Activated CD8-positive, alpha-beta T cell treated with anti-CD3 and anti-CD28 coated beads for 36 hours (primary cell): ENCODE measurements at regions not wholly inside any gene's neighbourhood (a gene's known extent, or its start where the extent isn't known, plus 50 kb on each side); places are given as distances from the start of the nearest gene placed in this dataset.
"Not testable (repeated sequence)": the region's sequence is repeated elsewhere in the genome, so short reads cannot be mapped to it uniquely, and the experiment has no call there.

Source experiments
- ATAC-seq: fragments of 200-7000 bp; cut with Tn5 transposase; one replicate; pipeline ENCODE4 v1.10.0; 2021; ENCODE audit warnings: mild to moderate bottlenecking, moderate library complexity
- CTCF ChIA-PET: fragments of 350-600 bp; sonication (Branson Sonifier 250); formaldehyde crosslinking; loops from one replicate; lab custom pipeline; 2021; ENCODE audit warnings: antibody characterized with exemption; lab: Charles Lee
- POLR2A ChIA-PET: fragments of 350-600 bp; sonication (Branson Sonifier 250); formaldehyde crosslinking; loops from one replicate; lab custom pipeline; 2021; ENCODE audit warnings: antibody characterized with exemption; lab: Charles Lee
- DNase-seq: peaks from one replicate; pipeline ENCODE4 v3.0.0-alpha.2; 2020
- H3K27ac Mint-ChIP-seq: one replicate; pipeline ENCODE4 v1.8.0; 2021; ENCODE audit warnings: mild to moderate bottlenecking, mixed read lengths
- H3K27me3 Mint-ChIP-seq: one replicate; pipeline ENCODE4 v1.8.0; 2021; ENCODE audit warnings: mixed read lengths
- H3K36me3 Mint-ChIP-seq: one replicate; pipeline ENCODE4 v1.8.0; 2021; ENCODE audit warnings: low read depth, mixed read lengths
- H3K4me1 Mint-ChIP-seq: one replicate; pipeline ENCODE4 v1.8.0; 2021; ENCODE audit warnings: low read depth, mixed read lengths
- H3K4me3 Mint-ChIP-seq: one replicate; pipeline ENCODE4 v1.8.0; 2021; ENCODE audit warnings: mild to moderate bottlenecking, moderate library complexity, mixed read lengths
- H3K9me3 Mint-ChIP-seq: one replicate; pipeline ENCODE4 v1.8.0; 2021; ENCODE audit warnings: mixed read lengths
- CTCF ChIP-seq: fragments of 200-600 bp; IDR thresholded peaks from one replicate; pipeline ENCODE4 v1.8.0; 2022; ENCODE audit warnings: antibody characterized with exemption, mild to moderate bottlenecking
- intact Hi-C: fragments of 100-400 bp; cut with micrococcal nuclease; formaldehyde crosslinking; loops from one replicate; pipeline ENCODE4 v1.10.0; 2022

- no peak for TF ChIP-seq CTCF
- no peak overlapping the region for H3K4me3 Mint-ChIP-seq
- H3K27me3 Mint-ChIP-seq: peaks cover 3% of the 10 kb centered on the region
- no peak for ATAC-seq
- CTCF ChIA-PET: no interaction called here
- peaks cover 1% of the 10 kb centered on the region for H3K9me3 Mint-ChIP-seq
- DNase-seq: no peak
- intact Hi-C loops: no loop called here
- H3K36me3 Mint-ChIP-seq: no peaks in the 10 kb centered on the region
- no peaks in the 10 kb centered on the region for H3K4me1 Mint-ChIP-seq
- POLR2A ChIA-PET: no interaction called here
- no peak overlapping the region for H3K27ac Mint-ChIP-seq
These were observed 402.4 kb upstream of the IRX2 start for GRCh38 chr5:3153906-3154305.

DNA sequence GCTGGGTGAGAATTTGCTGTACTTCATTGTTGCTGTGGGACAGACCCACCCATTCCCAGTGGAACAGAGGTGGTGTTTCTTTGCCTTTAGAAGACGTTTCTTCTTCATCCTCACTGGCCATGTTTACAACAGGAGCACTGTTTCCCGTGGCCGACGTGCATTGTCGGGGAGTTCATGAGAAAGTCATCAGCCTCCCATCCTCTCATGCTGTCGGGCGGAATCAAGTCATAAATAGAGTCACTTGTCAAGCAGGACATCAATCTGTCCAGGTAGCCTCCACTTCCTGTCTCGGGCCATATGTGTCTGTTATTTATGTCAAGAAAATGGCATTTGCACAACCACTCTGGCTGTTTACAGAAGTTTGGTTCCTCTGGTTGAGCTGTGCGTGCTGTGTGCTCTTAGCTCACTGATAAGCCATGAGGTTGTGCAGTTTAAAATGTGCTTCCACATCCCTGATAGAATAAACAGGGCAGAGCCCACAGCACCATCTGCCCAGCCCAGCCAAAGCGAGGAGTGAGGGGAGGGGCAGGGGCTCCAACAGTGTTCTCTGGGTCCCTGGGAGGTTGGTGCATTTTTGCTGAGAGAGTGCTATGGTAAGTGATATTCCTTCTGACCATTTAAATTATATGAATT, 401.9 kb upstream of the IRX2 start:
- Mint-ChIP-seq H3K27ac (no peak overlapping the region), H3K4me3 (no peak overlapping the region), H3K9me3 (peaks cover 1% of the 10 kb centered on the region), H3K27me3 (peaks cover 2% of the 10 kb centered on the region), H3K4me1 (no peaks in the 10 kb centered on the region), H3K36me3 (no peaks in the 10 kb centered on the region)
- CTCF ChIA-PET: no interaction called here
- no peak for TF ChIP-seq CTCF
- no peak for DNase-seq
- intact Hi-C loops: no loop called here
- POLR2A ChIA-PET: no interaction called here
- ATAC-seq: no peak

DNA sequence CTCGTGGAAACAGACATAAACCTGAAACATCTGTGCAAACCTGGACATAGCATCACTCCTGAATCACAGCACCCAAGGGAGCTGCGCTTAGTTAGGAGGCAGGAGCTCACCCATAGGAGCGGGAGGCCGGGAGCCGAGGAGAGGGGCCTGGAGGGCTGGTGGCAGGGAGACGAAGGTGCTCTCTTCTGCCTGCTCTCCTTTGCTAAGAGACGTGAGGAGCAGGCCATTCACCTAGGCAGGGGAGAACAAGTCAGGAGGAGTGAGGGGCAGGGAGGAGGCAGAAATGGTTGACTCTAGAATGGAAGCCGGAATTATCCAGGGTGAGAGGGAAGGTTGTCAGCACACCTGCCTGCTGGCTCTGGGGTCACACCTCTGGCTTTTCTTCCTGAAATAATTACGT, 398.4 kb upstream of the IRX2 start:
- POLR2A ChIA-PET: no interaction called here
- DNase-seq (no peak), ATAC-seq (no peak)
- Mint-ChIP-seq H3K9me3 (no peaks in the 10 kb centered on the region), H3K27ac (no peak overlapping the region), H3K4me3 (no peak overlapping the region), H3K36me3 (no peaks in the 10 kb centered on the region), H3K4me1 (no peaks in the 10 kb centered on the region), H3K27me3 (peaks cover 2% of the 10 kb centered on the region)
- CTCF ChIA-PET: no interaction called here
- intact Hi-C loops: no loop called here
- no peak for TF ChIP-seq CTCF

DNA sequence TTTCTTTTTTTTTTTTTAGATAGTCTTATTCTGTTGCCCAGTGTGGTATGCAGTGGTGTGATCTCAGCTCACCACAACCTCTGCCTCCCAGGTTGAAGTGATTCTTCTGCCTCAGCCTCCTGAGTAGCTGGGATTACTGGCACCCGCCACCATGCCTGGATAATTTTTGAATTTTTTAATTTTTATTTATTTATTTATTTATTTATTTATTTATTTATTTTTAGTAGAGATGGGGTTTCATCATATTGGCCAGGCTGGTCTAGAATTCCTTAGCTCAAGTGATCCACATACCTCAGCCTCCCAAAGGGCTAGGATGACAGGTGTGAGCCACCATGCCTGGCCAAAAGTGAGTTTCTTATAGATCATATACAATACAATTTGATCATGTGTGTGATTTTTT, 395.9 kb upstream of the IRX2 start:
- H3K36me3 Mint-ChIP-seq, H3K27me3 Mint-ChIP-seq, ATAC-seq, H3K4me3 Mint-ChIP-seq, DNase-seq, intact Hi-C loops, H3K4me1 Mint-ChIP-seq, H3K27ac Mint-ChIP-seq, POLR2A ChIA-PET, CTCF ChIA-PET, H3K9me3 Mint-ChIP-seq: not testable (repeated sequence)

GRCh38 chr5:3145641-3146040, 394.2 kb upstream of the IRX2 start:
- H3K4me3 Mint-ChIP-seq: no peak overlapping the region

More at GRCh38 chr5:3145641-3146040, 394.2 kb upstream of the IRX2 start:
- Mint-ChIP-seq H3K27me3 (no peaks in the 10 kb centered on the region), H3K36me3 (no peaks in the 10 kb centered on the region), H3K27ac (no peak overlapping the region), H3K4me1 (no peaks in the 10 kb centered on the region), H3K9me3 (peaks cover 4% of the 10 kb centered on the region)
- CTCF ChIA-PET: no interaction called here
- no peak for TF ChIP-seq CTCF
- intact Hi-C loops: no loop called here
- DNase-seq: no peak
- ATAC-seq: no peak
- POLR2A ChIA-PET: no interaction called here
